SK-N-MC (cell line): ENCODE measurements at regions not wholly inside any gene's neighbourhood (a gene's known extent, or its start where the extent isn't known, plus 50 kb on each side); places are given as distances from the start of the nearest gene placed in this dataset.

Experiments used
- DNase-seq: peaks from one replicate; pipeline ENCODE4 v3.0.0-alpha.2; 2011; ENCODE audit warnings: low read depth, low spot score
- H3K27ac ChIP-seq: fragments of 200-600 bp; sonication (generic); 2 replicates; pipeline ENCODE4 v1.5.1; 2016; ENCODE audit warnings: mixed run types
- H3K36me3 ChIP-seq: fragments of 200-600 bp; sonication (generic); 2 replicates; pipeline ENCODE4 v1.6.1; 2017; ENCODE audit warnings: antibody characterized with exemption, low read length, mixed read lengths; ENCODE audit not compliant: insufficient read depth
- H3K4me3 ChIP-seq: fragments of 200-600 bp; sonication (generic); 2 replicates; pipeline ENCODE4 v1.5.1; 2016
- H3K9ac ChIP-seq: fragments of 200-600 bp; sonication (generic); 2 replicates; pipeline ENCODE4 v1.8.0; 2017; ENCODE audit warnings: mixed run types, mixed read lengths; ENCODE audit not compliant: insufficient read length
- H3K9me3 ChIP-seq: fragments of 200-600 bp; sonication (generic); 2 replicates; pipeline ENCODE4 v1.6.1; 2017; ENCODE audit warnings: low read depth, mild to moderate bottlenecking, antibody characterized with exemption, low read length, moderate library complexity, mixed read lengths
- EZH2 ChIP-seq: fragments of 200-600 bp; sonication (generic); IDR thresholded peaks from one replicate; pipeline ENCODE4 v1.6.1; 2017; ENCODE audit warnings: antibody characterized with exemption
- FOXP2 ChIP-seq: optimal IDR thresholded peaks from 2 replicates; pipeline ENCODE3; 2011; ENCODE audit warnings: mild to moderate bottlenecking, moderate library complexity; ENCODE audit not compliant: insufficient read depth; ENCODE audit errors: extremely low read length, control extremely low read depth
- POLR2AphosphoS5 ChIP-seq: IDR thresholded peaks from 2 replicates; pipeline ENCODE4 v1.6.1; 2012; ENCODE audit warnings: mild to moderate bottlenecking, low read depth, low read length, borderline replicate concordance

DNA sequence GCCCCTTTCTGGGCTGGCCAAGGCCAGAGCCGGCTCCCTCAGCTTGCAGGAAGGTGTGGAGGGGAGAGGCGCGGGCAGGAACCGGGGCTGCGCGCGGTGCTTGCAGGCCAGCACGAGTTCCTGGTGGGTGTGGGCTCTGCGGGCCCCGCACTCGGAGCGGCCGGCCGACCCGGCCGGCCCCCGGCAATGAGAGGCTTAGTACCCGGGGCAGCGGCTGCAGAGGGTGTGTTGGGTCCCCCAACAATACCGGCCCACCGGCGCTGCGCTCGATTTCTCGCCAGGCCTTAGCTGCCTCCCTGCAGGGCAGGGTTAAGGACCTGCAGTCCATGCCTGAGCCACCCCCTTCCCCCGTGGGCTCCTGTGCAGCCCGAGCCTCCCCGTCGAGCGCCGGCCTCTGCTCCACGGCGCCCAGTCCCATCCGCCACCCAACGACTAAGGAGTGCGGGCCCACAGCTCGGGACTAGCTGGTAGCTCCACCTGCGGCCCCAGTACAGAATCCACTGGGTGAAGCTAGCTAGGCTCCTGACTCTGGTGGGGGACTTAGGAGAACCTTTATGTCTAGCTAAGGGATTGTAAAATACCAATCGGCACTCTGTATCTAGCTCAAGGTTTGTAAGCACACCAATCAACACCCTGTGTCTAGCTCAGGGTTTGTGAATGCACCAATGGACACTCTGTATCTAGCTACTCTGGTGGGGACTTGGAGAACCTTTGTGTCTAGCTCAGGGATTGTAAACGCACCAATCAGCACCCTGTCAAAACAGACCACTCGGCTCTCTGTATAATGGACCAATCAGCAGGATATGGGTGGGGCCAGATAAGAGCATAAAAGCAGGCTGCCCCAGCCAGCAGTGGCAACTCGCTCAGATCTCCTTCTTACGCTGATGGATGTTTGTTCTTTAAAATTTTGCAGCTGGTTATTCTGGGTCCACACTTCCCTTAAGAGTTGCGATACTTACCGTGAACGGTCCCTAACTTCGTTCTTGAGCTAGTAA, 167.4 kb upstream of the RREB1 start:
- no peak for DNase-seq
- Histone ChIP-seq H3K9ac (no peak overlapping the region), H3K27ac (no peak overlapping the region), H3K36me3 (no peaks in the 10 kb centered on the region), H3K4me3 (no peak overlapping the region), H3K9me3 (no peaks in the 10 kb centered on the region)
- no peak for TF ChIP-seq POLR2AphosphoS5
- no peak for TF ChIP-seq EZH2
- no peak for TF ChIP-seq FOXP2

DNA sequence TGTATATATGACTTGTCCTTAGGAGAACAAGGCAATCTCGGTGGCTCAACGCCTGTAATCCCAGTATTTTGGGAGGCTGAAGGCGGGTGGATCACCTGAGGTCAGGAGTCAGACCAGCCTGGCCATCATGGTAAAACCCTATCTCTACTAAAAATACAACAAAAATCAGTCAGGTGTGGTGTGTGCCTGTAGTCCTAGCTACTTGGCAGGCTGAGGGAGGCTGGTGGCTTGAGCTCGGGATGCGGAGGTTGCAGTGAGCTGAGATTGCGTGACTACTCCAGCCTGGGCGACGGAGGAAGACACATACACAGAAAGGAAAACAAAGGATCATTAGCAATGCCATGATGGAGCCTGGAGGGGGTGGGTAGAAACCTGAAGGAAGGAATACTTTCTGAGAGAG, 166.6 kb upstream of the RREB1 start:
- TF ChIP-seq EZH2 = no peak
- H3K27ac ChIP-seq = no peak overlapping the region

DNA sequence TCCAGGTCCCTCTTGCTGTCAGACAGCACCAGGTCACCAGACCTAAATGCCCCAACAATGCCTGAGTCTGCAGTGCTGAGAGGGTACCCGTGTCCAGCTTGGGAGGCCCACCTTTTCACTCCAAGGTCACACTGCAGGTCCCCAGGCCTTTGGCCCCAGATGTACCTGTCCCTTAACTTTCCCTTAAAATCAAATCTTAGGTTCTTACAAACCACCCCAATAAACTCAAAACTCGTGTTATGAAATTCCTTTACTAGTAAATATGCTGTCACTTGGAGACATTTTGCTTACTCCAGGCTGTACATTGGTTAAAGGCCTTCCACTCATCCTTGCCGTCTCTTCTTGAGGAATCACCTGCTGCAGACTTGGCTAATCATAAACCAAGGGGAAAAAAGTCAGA, 165.7 kb upstream of the RREB1 start:
- no peak overlapping the region for H3K27ac ChIP-seq
- no peak for TF ChIP-seq EZH2
- no peak for TF ChIP-seq POLR2AphosphoS5
- no peak for TF ChIP-seq FOXP2
- H3K4me3 ChIP-seq = no peak overlapping the region
- no peaks in the 10 kb centered on the region for H3K9me3 ChIP-seq
- DNase-seq = no peak
- no peaks in the 10 kb centered on the region for H3K36me3 ChIP-seq
- H3K9ac ChIP-seq = no peak overlapping the region

More for the DNA sequence above, 166.6 kb upstream of the RREB1 start:
- no peak overlapping the region for H3K9ac ChIP-seq
- H3K9me3 ChIP-seq = no peaks in the 10 kb centered on the region
- H3K36me3 ChIP-seq = no peaks in the 10 kb centered on the region
- H3K4me3 ChIP-seq = no peak overlapping the region
- no peak for DNase-seq

DNA sequence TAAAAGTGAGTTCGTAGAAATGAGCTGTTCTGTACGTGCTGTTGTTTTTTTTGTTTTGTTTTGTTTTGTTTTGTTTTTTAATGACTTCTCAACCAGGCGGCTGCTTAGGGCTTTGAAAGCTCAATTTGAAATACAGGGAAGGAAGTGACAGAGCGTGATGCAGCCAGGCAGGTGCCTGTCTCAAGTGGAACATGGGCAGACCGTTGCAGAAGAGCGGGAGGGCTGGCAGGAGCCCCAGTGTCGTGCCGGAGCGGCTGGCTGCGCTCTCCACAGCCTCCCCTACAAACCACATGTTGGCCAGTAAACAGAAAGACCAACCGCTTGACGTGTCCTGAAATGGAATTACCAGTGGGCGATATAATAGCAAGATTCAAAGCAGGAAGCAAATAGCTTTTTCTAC, 164.9 kb upstream of the RREB1 start:
- no peak for DNase-seq
- no peak overlapping the region for H3K9ac ChIP-seq
- no peaks in the 10 kb centered on the region for H3K9me3 ChIP-seq
- TF ChIP-seq EZH2 (no peak), FOXP2 (no peak), POLR2AphosphoS5 (no peak)
- no peaks in the 10 kb centered on the region for H3K36me3 ChIP-seq
- no peak overlapping the region for H3K27ac ChIP-seq
- H3K4me3 ChIP-seq = no peak overlapping the region

DNA sequence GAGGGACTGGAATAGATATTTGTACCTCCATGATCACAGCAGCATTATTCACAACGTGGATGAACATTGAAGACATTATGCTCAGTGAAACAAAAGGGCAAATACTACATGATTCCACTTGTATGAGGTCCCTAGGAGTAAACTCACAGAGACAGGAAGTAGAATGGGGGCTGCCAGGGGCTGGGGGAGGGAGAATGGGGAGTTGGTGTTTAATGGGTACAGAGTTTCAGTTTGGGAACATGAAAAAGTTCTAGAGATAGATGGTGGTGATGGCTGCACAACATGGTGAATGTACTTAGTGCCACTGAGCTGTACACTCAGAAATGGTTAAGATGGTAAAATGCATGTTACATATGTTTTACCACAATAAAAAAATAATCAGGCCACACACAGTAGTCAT, 164.3 kb upstream of the RREB1 start:
- no peaks in the 10 kb centered on the region for H3K36me3 ChIP-seq
- no peak for TF ChIP-seq FOXP2
- no peak for TF ChIP-seq POLR2AphosphoS5
- no peak for TF ChIP-seq EZH2
- no peak overlapping the region for H3K27ac ChIP-seq
- no peaks in the 10 kb centered on the region for H3K9me3 ChIP-seq
- no peak for DNase-seq
- H3K4me3 ChIP-seq = no peak overlapping the region
- H3K9ac ChIP-seq = no peak overlapping the region

DNA sequence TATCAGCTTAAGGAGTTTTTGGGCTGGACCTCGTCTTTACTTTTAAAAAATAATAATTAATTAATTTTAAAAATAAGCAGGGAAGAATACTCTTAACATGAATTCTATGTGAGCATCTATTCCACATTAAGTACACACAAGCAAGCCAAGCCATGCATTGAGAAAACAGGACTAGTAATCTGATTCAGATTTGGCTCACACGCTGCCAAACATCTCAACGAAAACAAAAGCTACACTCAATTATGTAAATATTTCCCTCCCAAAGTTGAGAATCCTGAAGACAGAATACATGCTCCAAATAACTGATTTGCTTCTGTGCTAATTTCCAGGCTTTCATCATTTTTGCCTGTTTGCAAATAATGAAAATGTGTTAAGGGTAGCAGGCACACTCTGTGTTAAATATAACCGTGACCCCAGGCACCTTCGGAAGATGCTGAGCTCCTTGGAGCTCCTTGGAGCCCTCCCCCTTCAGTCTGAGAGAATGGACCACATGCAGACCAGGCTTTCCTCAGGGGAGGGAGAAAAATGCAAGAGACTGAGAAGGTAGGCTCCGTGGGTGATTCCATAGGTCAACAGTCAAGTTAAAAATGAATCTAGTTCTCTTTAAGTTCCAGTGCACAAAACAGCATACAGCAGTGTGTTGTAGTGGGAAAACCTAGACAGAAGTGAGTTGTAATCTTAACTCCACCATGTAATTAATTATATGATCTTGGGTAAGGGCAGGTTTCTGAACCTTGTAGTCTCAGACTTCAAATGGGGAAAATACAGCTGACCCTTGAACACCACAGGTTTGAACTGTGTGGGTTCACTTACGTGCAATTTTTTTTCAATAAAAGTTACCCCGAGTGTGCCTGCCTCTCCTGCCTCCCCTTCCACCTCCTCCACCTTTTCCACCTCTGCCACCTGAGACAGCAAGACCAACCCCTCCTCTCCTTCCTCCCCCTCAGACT, 161.3 kb upstream of the RREB1 start:
- Histone ChIP-seq H3K27ac (no peak overlapping the region), H3K4me3 (no peak overlapping the region), H3K36me3 (no peaks in the 10 kb centered on the region), H3K9me3 (peaks cover 6% of the 10 kb centered on the region; the same call in 1 of the 2 replicates), H3K9ac (no peak overlapping the region)
- DNase-seq = no peak
- TF ChIP-seq FOXP2 (no peak), EZH2 (no peak), POLR2AphosphoS5 (no peak)

DNA sequence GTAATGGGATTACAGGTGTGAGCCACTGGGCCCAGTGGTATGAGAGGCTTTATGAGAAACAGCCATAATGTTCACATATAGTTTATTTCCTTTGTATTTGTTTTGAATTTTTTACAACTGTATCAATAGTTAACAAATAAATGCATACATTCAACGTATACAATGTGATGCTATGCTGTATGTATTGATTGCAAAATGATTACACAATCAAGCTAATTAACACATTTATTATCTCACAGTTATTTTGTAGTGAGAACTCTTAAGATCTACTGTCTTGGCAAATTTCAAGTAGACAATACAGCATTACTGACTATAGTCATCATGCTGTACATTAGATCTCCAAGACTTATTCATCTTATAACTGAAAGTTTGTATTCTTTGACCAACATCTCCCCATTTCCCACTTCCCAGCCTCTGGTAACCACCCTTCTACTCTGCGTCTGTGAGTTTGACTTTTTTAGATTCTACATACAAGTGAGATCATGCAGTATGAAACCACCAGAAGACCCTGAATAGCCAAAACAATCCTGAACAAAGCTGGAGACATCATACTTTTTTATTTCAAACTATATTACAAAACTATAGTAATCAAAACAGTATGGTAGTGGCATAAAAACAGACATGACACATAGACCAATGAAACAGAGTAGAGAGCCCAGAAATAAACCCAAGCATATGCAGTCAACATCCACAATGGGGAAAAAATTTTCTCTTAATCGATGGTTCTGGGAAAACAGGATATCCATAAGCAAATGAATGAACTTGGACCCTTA, 157.2 kb upstream of the RREB1 start:
- DNase-seq = no peak
- H3K9me3 ChIP-seq = peaks cover 6% of the 10 kb centered on the region; the same call in 1 of the 2 replicates
- H3K4me3 ChIP-seq = no peak overlapping the region
- no peaks in the 10 kb centered on the region for H3K36me3 ChIP-seq
- no peak overlapping the region for H3K27ac ChIP-seq
- no peak overlapping the region for H3K9ac ChIP-seq
- no peak for TF ChIP-seq FOXP2
- TF ChIP-seq POLR2AphosphoS5 = no peak
- TF ChIP-seq EZH2 = no peak

DNA sequence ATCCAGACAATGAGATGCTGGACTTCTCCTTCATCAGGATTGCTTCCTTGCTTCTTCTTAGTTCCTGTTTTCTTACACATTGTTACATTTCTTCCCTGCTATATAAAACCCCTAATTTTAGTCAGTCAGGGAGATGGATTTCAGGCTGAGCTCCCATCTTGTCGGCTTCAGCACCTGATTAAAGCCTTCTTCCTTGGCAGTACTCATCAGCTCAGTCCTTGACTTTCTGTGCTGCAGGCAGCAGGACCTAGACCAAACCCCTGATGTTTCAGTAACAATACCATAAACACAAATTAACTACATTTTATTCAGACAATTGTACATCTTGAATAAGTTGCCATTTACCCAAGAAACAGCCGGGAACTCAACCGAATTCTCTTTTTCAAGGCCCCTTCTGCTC, 156.4 kb upstream of the RREB1 start:
- TF ChIP-seq EZH2 (no peak), POLR2AphosphoS5 (no peak), FOXP2 (no peak)
- Histone ChIP-seq H3K9ac (no peak overlapping the region), H3K27ac (no peak overlapping the region), H3K36me3 (no peaks in the 10 kb centered on the region), H3K9me3 (peaks cover 6% of the 10 kb centered on the region; the same call in 1 of the 2 replicates), H3K4me3 (no peak overlapping the region)
- no peak for DNase-seq
